GM18867 (cell line): ENCODE measurements at regions not wholly inside any gene's neighbourhood (a gene's known extent, or its start where the extent isn't known, plus 50 kb on each side); places are given as distances from the start of the nearest gene placed in this dataset.
"Not testable (repeated sequence)": the region's sequence is repeated elsewhere in the genome, so short reads cannot be mapped to it uniquely, and the experiment has no call there.

ENCODE experiments used
- ATAC-seq: cut with Tn5 transposase; IDR thresholded peaks from one replicate; pipeline ENCODE4 v1.9.1; 2021; ENCODE audit warnings: mild to moderate bottlenecking, moderate library complexity; ENCODE audit not compliant: unreplicated experiment

DNA sequence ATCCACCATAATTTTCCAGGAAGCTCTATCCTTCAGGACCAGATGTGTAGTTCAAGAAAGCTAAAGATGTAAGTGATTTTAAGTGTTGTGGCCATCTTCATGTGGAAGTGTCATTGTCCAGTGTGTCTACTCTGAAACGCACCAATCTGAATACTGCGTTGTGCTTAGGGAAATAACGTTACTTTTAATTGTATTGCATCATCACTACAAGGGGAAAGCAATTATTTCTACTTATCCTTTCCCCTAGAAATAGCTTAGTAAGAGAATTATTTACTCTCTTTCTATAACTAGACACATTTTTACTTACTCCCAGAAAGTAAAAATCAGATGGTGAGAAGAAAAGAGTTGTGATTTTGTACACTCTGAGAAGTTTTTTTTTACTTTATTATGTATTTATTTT lies 102.4 kb upstream of the DLGAP1 start:
- ATAC-seq, result no peak

DNA sequence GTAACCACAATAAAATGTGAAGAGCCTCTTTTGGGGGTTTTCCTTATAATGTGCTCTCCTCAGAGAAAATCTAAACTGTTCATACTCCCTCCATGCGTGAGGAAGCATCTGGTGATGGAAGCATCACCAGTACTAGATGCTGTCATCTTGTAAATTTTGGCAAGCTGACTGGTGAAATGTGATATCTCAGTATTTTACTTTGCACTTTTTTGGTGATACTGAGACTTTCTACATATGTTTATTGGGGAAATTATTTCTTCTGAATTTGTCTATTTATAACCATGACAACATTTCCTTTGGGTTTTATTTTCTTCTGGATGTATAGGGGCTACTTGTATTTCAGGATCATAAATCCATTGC lies 95.9 kb upstream of the DLGAP1 start:
- ATAC-seq, result no peak

DNA sequence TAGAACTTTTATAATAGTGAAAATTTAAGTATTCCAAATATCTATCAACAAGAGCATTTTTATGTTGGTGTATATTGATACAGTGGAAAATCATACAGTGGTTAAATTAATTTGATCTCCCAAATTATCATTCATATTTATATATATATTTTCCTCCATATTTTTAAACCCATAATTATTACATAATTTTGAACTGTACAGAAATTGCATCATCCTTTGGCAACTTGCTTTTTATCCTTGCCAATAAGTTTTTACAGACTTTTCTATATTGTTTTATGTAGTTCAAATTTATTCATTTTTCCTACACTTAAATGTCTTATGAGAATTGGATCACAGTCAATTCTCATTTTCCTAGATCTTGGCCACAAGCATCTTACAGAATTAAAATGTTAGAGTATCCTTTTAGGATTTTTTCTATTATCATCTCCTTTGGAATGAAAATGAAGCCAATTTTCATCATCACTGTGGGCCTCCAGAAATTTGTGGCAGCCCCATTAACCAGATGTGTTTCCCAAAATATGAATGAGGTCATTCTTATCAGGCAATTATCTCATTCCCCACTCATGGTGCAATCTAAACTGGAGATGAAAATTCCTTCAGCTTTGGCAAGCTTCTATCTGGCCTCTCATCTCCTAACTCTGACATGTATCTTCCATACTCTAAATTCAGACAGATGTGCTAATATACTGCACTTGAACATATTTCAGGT lies 94.2 kb upstream of the DLGAP1 start:
- no peak for ATAC-seq

DNA sequence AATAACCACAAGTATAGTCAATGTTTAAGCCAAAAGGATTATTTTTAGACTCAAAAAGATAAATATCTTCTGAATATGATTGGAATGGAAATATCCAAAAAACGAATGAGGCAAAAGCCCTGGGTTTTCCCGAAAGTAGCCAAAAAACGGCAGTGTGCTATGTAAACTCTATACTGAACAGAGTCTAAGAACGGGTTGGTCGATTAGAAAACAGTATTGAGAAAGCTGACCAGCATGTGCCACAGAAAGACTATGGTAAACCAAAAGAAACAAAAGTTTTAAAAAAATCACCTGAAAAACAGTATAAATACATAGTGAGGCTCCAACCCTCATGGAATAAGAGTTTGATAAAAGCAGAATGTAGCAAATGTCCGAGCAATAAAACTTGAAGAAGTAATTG lies 92.0 kb upstream of the DLGAP1 start:
- no peak for ATAC-seq

DNA sequence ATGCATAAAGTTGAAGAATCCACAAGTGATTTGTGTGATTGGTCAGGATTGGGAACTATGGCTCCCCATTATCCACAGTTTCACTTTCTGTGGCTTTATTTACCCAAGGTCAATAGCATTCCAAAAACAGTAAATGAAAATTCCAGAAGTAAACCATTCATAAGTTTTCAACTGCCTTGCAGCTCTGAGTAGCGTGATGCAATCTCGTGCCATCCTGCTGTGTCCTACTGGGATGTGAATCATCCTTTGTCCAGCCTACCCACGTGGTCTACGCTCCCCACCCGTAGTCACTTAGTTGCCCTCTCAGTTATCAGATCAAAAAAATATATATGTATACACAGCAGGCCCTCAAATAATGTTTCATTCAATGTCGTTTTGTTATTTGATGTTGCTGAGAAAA lies 89.0 kb upstream of the DLGAP1 start:
- no peak for ATAC-seq

DNA sequence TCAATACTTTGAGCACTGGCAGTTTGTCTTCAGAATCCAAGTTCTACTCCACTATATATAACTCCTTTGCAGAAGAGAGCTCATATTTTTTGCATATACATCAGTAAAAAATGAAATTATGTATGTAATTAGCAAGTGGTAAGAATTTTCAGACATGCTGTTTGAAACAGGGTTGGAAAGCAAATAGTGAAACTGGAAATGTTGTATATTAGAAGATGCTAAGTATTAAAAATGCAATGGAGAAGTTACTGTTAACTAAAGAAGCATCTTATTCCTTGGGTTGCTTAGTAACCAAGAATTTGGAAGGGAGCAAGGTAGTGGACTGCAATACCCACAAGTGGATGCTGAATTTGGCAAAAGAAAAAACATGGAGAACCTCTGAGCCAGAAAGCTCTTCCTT lies 88.6 kb upstream of the DLGAP1 start:
- ATAC-seq, result no peak

DNA sequence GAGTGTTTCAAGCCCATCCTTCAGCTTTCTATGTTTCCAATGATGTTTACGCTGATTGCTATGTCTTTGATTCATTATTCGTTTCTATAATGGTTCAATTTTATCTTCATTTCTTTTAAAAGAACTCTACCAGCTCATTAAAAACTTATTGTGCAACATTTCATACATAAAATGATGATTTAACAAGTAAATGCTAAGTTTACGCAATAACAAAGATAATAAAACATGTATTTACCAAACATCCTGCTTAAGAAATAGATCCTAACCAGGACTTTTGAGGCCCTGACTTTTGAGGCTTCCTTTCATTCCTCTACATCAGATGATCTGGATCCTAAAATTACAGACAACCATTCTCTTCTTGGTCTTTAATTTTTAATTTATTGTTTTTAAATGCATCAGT lies 86.5 kb upstream of the DLGAP1 start:
- no peak for ATAC-seq

DNA sequence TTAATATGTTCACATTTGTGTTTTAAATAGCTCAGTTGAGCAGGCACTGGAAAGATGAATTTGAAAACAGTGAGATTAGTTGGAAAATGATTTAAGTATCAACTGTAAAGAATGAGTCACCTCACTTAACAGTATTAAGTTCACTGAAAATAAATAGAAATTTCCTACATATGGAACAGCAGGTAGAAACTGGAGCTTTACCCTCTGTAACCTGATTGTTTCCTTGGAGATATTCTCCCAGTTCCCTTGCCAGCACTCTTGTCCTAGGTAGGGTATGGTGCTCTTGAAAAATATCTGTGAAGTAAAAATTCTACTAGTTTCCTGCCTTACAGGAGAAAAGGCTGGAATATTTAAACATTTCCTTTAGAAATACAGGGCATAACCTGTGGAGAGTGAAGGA lies 81.3 kb upstream of the DLGAP1 start:
- ATAC-seq, result no peak

DNA sequence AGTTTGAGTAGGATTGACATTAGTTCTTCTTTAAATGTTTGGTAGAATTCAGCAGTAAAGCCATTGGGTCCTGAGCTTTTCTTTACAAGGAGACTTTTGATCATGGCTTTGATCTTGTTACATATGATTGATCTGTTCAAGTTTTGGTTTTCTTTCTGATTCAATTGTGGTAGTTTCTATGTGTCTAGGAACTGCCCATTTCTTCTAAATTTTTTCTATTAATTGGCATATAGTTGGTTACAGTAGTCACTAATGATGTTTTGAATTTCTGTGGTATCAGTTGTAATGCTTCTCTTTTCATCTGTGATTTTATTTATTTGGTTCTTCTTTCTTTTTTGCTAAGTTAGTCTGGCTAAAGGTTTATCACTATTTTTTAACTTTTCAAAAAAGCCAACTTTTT lies 73.3 kb upstream of the DLGAP1 start:
- no peak for ATAC-seq

DNA sequence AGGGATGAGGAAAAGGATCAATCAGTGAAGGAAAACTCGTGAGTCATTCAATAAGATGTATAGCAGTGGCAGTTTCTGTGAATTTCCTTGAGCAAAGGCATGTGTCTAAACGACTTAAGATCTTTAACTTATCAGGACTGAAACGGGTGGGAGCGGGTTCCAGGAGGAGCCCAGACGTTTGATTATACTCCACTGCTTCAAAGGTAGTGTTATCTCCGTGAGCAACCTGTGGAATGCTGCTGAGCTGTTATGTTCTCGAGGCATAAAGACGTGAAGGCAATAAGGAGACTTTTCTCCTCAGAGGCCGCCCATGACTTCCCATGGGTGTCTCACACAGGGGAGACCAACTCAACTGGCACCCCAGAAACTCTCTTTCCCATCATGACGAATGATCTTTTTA lies 72.7 kb upstream of the DLGAP1 start:
- ATAC-seq, result not testable (repeated sequence)

DNA sequence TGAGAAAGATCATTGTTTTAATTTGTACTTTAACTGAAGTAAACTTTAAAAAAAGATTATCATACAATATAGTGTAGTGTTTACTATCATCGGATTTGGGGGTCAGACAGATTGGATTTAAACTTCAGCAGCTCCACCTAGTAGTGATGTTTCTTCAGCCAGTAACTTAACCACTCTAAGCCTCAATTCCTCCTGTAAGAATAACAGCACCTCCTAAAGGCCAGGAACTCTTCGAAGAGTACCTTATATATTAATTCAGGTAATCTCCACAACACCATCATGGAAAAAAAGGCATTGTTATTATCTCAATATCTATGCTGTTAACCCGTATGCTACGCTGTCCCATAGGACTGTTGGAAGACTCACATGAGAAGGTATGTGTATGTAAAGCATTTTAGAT lies 69.0 kb upstream of the DLGAP1 start:
- no peak for ATAC-seq

DNA sequence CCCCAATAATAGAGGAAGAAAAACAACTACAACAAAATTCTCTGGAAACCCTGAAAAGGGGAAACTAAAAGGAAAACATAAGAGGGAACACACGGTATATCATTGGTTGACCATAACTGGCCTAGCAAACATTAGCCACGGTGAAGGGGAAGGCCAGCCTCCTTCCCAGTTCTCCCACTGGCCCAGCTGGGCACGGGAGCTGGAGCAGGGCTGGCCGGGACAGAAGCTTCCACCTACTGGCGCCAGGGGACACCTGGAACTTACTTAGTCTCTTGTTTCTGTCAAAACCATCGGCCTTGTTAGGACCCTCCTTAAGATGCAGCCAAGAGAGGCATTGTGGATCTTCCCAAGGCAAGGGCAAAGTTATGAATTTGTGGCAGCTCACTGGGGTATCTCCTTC lies 56.1 kb upstream of the DLGAP1 start:
- no peak for ATAC-seq

DNA sequence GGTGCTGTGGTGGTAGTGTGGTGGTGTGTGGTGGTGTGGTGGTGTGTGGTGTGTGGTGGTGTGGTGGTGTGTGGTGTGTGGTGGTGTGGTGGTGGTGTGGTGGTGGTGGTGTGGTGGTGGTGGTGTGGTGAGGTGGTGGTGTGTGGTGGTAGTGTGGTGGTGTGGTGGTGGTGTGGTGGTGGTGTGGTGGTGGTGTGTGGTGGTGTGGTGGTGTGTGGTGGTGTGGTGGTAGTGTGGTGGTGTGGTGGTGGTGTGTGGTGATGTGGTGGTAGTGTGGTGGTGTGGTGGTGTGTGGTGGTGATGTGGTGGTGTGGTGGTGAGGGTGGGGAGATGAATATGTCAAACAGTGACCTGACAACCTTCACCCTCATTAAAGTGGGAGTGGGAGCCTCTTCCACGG lies 55.6 kb upstream of the DLGAP1 start:
- no peak for ATAC-seq

DNA sequence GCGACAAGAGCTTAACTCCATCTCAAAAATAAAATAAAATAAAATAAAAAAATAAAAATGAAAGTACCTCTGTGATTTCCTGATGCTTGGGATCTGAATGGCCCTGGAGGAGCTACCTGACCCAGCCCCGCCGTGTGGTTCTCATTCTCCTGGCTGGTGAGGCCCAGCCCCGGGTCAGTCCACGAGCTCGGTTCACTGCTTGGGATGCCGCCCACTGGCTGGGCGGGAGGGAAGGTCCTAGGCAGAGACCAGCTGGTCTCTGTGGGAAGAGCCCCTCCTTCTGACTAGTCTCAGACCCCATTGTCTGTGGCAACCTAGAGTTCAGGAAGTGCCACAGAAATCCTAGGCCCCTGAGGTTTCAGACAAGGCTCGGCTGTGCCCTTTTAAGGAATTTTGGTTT lies 55.1 kb upstream of the DLGAP1 start:
- no peak for ATAC-seq
